NCI-H2196 treated with DMSO at 0.1 percent for 48 hours (cell line): ENCODE measurements at regions not wholly inside any gene's neighbourhood (a gene's known extent, or its start where the extent isn't known, plus 50 kb on each side); places are given as distances from the start of the nearest gene placed in this dataset.

Source experiments
- DNase-seq: peaks from one replicate; lab custom pipeline; 2025; ENCODE audit not compliant: unreplicated experiment; lab: John Stamatoyannopoulos, UW

GRCh38 chr17:73976147-73976546 lies 227.3 kb upstream of the RPL38 start:
- DNase-seq: no peak

- no peak for DNase-seq
Measured at GRCh38 chr17:73976676-73977521, 226.6 kb upstream of the RPL38 start.

DNA sequence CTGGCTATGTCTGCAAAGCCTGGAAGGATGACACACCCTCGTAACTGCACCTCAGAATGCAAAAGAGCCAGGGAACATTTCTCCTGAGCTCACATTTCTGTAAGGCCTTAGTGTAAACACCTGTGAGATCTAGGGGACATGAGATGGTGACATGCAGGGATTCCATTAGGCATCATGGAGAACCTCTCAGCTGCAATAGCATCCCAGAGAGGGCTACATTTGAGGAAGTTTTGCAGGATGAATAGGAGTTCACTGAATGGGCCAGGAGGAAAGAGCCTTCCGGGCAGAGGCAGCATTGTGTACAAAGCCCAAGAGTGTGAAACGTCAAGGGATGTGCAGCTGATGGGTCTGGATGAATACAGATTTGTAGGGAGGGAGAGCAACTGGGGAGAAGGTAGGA lies 223.0 kb upstream of the RPL38 start:
- no peak for DNase-seq

DNA sequence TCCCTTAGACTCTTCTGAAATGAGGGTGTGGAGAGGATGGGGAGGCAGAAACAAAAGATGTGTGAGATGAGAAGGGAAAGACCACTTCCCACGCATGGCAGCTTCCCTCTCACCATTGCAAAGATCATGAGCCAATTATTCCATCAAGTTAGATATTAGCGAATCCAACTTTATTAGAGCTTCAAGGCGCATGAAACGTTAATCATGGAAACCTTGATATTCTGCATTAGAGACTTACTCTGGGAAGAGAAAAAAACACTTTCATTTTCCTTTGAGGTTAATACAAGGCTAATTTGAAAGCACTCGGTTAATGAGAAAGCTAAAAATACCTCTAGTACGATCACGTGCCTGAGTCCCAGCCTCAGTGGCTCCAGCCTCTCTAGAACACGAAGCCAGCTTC lies 220.6 kb upstream of the RPL38 start:
- no peak for DNase-seq

DNA sequence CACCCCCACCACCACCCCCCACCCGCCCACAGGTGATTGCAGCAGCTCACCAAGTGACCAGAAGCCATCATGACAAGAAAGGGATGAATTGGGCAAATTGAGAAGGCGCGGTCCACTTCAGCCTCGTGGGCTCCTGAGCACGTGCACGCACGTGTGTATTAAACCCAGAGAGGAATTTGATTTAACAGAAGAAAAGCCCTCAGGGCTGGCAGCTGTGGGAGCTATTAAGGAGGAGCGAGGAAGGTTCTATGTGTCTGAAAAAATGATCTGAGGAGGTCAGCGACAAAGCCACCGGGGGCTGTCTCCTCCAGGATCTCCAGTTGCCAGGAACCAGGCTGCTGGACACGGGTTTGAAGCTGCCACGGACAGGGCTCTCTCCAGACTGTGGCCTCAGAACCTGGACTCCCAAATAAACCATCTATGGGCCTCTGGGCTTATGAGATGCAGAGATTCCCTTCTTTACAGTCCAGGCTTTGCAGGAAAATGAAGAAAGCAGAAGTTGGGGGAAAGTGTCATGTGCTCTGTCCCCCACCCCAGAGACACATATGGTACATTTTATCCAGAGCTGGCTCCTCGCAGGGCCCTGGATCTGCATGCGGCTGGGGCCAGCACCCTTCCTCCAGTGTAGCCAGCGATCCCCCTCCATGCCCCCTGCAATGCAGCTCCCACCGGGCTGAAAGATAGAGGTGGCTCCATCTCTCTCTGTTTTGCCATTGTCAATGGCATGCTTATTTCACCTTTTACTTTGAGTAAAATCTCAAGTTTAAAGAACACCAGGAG lies 219.7 kb upstream of the RPL38 start:
- no peak for DNase-seq

DNA sequence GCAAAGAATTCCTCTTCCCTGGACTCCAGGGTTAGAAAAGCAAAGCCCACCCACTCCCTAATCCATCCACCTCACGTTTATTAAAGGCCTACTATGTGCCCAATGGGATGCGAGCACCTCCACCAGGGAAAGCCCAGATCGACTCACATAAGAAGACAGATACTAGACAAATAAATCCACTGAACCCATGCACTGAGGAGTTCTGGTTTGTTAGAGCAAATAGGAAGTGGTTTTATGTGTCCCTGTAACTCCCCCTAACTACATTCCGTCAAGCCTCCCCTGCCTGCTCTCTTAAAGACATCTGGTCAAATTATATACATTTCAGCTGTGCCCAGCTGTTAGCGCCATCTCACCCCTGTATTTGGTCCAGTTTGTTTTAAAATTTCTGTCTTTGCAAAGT lies 218.5 kb upstream of the RPL38 start:
- DNase-seq: no peak

- DNase-seq: no peak
Measured at GRCh38 chr17:73985466-73986015, 217.9 kb upstream of the RPL38 start.

DNA sequence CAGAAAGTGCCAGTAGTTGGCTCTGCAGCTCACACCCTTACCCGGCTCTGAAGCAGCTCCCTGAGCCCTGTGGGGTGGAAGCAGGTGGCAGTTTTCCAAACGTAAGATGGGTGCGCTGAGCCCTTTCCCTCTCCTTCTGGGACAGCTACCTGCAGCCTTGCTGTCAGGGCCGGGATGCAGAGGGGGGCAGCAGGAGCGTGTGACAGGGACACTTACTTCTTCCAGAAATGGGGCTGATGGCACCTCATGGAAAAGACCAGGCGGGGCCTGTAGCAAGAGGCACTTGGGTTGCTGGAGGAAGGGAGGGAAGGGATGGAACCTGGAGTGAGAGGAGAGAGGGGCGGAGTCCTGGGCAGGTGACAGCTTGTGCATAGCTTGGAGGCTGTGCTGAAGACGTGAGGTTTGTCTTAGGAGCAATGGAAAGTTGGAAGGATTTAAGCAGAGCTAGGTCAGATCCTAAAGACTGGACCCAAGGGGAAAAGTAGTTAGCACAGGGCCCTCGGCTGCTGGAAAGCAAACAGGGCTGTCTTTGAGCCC lies 216.8 kb upstream of the RPL38 start:
- DNase-seq: no peak

- no peak for DNase-seq
Measured at GRCh38 chr17:73987395-73987794, 216.1 kb upstream of the RPL38 start.

GRCh38 chr17:73987845-73988509 lies 215.5 kb upstream of the RPL38 start:
- DNase-seq: no peak

- no peak for DNase-seq
Measured at GRCh38 chr17:73989671-73990070, 213.8 kb upstream of the RPL38 start.

DNA sequence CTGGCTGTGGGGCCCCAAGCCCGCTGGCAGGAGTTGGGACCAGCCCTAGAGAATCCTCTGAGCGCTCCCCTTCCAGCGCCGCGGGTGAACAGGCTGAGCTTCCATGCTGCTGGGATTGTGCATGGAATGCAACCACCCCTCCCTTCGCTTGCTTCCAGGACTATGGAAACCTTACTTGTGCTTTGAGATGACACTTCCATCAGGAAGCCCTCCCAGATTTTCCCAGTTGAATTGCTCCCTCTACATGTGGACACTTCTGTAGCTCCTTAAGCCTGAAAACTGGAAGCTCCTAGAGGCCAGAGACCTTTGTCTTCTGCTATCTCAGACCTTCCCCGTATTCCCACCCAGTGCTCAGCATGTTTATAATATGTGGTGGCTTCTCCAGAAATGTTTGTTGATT lies 213.2 kb upstream of the RPL38 start:
- DNase-seq: no peak

DNA sequence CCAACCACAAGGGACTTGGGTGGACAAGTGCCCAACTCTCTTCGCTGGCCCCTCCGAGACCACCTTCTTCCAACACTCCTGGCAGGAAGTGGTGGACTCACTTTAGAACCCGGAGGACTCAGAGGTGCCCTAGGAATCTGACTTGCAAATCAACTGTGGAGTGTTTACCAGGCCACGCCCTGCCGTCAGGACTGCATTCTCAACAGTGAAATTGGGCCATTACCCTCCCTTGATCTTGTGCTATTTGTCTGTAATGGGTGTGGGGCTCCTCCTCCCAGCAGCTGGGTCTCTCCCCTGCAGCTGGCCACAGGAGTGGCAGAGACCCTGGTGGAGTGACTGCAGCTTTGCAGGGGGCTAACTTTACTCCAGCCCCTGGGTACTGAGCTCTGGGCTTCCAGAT lies 212.2 kb upstream of the RPL38 start:
- no peak for DNase-seq

- no peak for DNase-seq
Measured at GRCh38 chr17:73994946-73995345, 208.5 kb upstream of the RPL38 start.

DNA sequence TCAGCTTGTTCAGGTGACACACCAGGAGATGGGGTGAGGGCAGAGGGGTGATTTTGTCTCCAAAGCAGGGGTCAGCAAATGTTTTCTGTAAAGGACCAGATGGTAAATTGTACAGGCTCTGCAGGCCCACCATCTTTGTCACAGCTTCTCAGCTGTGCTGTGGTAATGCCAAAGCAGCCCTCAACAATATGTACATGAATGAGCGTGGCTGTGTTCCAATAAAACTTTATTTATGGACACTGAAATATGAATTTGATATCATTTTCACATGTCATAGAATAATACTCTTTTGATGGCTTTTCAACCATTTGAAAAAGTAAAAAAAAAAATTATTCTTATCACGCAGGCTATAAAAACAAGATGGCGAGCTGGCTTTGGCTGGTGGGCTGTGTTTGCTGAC lies 206.4 kb upstream of the RPL38 start:
- DNase-seq: no peak

GRCh38 chr17:73998249-73998648 lies 205.2 kb upstream of the RPL38 start:
- no peak for DNase-seq

DNA sequence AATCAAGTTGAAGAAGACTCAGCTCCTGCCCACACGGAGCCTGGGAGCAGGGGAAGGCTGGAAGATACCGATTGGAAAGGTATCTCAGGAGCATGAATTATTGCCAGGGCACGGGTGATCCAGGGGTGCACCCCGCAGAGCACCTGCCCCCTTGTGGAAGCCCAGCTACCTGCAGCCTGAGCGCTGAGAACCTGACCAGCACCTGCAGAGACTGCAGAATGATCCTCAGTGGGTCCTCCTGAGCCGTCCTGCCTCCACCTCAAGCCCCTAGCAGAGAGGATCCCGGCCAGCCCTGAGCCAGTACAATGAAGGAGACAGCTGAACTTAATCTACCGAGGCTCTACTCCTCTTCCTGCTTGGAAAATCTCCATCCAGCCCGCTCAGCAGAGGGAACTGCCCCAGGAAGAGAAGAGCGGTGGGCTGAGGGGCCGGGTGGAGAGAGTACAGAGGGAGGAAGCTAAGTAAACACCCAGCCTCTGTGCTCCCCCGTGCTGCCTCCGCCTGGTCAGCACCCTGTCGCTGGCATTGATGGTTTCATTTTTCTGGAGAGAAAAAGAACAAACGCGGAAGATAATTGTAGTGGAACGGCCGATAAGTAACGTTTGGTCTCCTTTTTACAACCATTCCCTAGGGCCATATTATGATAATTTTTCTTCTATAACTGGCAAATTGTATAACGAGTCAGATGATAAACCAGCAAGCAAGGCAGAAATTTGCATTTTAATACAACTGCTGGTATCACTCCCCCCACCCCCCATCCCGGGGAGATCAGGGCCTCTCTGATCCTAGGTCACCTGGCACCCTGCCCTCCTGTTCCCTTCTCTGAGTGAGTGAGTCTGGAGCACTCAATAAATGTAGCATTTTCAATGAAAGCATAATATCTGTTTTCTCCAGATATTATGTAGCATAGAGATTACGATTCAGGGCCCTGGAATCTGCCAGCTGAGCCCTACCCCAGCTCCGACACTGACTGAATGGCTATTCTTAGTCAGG lies 204.5 kb upstream of the RPL38 start:
- DNase-seq: no peak

- no peak for DNase-seq
Measured at GRCh38 chr17:74001145-74001544, 202.3 kb upstream of the RPL38 start.

DNA sequence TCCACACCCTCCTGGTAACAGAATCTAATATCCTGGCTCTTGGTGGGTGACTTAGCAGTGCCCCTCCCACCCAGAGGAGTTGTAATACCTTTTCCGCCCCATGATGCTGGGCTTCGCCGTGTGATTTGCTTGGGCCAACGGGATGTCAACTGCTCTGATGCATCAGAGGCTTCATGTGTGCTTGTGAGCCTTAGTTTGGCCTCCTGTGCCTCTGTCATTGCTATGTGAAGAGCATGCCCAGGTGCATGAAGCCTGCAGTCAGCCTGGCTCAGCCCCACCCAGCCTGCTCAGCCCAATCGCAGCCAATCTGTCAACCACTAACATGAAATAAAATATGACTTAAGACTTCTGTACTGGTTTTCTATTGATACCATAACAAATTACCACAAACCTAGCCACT lies 201.2 kb upstream of the RPL38 start:
- no peak for DNase-seq

DNA sequence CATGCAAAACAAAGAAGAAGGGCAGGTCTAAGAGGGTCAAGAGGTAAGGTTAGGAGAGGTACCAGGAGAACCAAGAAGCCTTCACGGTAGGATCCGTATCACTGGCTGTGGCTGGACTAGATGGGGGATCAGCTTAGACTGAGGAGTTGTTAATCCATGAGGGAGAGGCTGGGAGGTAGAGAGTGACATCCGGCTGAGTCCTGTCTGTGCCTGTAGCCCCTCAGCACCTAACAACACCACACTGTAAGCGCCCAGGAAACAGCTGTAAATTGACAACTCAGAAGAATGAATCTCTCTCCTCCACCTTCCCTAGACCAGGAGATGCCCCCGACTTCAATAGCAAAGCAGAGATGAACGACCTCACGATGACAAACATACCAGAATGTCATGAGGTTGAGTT lies 199.4 kb upstream of the RPL38 start:
- DNase-seq: no peak
